Caco-2 (cell line): ENCODE measurements at regions not wholly inside any gene's neighbourhood (a gene's known extent, or its start where the extent isn't known, plus 50 kb on each side); places are given as distances from the start of the nearest gene placed in this dataset.

ENCODE experiments used
- BruUV-seq: library from RNA; stranded (reverse); fragments of 400-500 nt; replicated peaks from 2 replicates; lab custom pipeline; 2021; lab: Mats Ljungman, UMichigan
- CTCF ChIA-PET: fragments of 300-600 bp; sonication (Branson Sonifier 250); formaldehyde crosslinking; loops from one replicate; lab custom pipeline; 2022; ENCODE audit warnings: antibody characterized with exemption; lab: Charles Lee
- POLR2A ChIA-PET: fragments of 300-600 bp; sonication (Branson Sonifier 250); formaldehyde crosslinking; loops from one replicate; lab custom pipeline; 2022; ENCODE audit warnings: antibody characterized with exemption; lab: Charles Lee
- DNase-seq, 2 experiments: peaks; one replicate each; pipeline versions ENCODE4 v3.0.0 to v3.0.0-alpha.2; 2020 to 2022
- H3K27me3 ChIP-seq: replicated peaks from 2 replicates; pipeline ENCODE4 v1.6.0; 2011; ENCODE audit warnings: low read length; ENCODE audit not compliant: control insufficient read depth, insufficient read depth
- H3K36me3 ChIP-seq: 2 replicates; pipeline ENCODE4 v1.5.1; 2011; ENCODE audit warnings: low read length; ENCODE audit not compliant: control insufficient read depth, insufficient read depth
- H3K4me1 ChIP-seq: fragments of 250-450 bp; sonication (Bioruptor Pico); 2 replicates; pipeline ENCODE4 v1.5.1; 2020; ENCODE audit warnings: mild to moderate bottlenecking
- H3K4me3 ChIP-seq: 2 replicates; pipeline ENCODE4 v1.5.1; 2011; ENCODE audit warnings: low read depth, mild to moderate bottlenecking, control low read depth, low read length
- H3K9me3 ChIP-seq: fragments of 250-450 bp; sonication (Bioruptor Pico); 2 replicates; pipeline ENCODE4 v1.5.1; 2020; ENCODE audit warnings: mild to moderate bottlenecking, moderate library complexity
- H3K27ac Mint-ChIP-seq: one replicate; pipeline ENCODE4 v1.8.0; 2022; ENCODE audit warnings: mixed read lengths; ENCODE audit not compliant: unreplicated experiment
- H3K27me3 Mint-ChIP-seq: one replicate; pipeline ENCODE4 v1.8.0; 2022; ENCODE audit warnings: mixed read lengths; ENCODE audit not compliant: insufficient read depth, unreplicated experiment
- H3K36me3 Mint-ChIP-seq: one replicate; pipeline ENCODE4 v1.8.0; 2022; ENCODE audit warnings: mild to moderate bottlenecking, mixed read lengths; ENCODE audit not compliant: insufficient read depth, unreplicated experiment
- H3K4me1 Mint-ChIP-seq: one replicate; pipeline ENCODE4 v1.8.0; 2022; ENCODE audit warnings: low read depth, mixed read lengths; ENCODE audit not compliant: unreplicated experiment
- H3K4me3 Mint-ChIP-seq: one replicate; pipeline ENCODE4 v1.8.0; 2022; ENCODE audit warnings: mild to moderate bottlenecking, moderate library complexity, mixed read lengths; ENCODE audit not compliant: unreplicated experiment
- H3K9me3 Mint-ChIP-seq: one replicate; pipeline ENCODE4 v1.8.0; 2022; ENCODE audit warnings: mixed read lengths; ENCODE audit not compliant: unreplicated experiment
- CTCF ChIP-seq, 2 experiments: fragments of 200-600 bp in 1 of 2; IDR thresholded peaks; 1 replicate in 1 of 2; 2 replicates in 1 of 2; pipeline versions ENCODE4 v1.5.1 to v1.8.0; 2011 to 2022; ENCODE audit warnings: antibody characterized with exemption in 1 of 2, control low read depth in 1 of 2, inconsistent platforms in 1 of 2, low read depth in 1 of 2, low read length in 1 of 2, mild to moderate bottlenecking in 1 of 2, moderate library complexity in 1 of 2; ENCODE audit not compliant: insufficient read depth in 1 of 2, severe bottlenecking in 1 of 2, unreplicated experiment in 1 of 2
- intact Hi-C: fragments of 100-400 bp; cut with micrococcal nuclease; formaldehyde crosslinking; loops from one replicate; pipeline ENCODE4 v1.10.0; 2022; ENCODE audit not compliant: unreplicated experiment

GRCh38 chr6:109311471-109311870, 70.8 kb downstream of the CD164 start:
- Histone ChIP-seq H3K9me3 (no peaks in the 10 kb centered on the region), H3K4me3 (no peak overlapping the region), H3K36me3 (no peaks in the 10 kb centered on the region), H3K4me1 (peaks cover 14% of the 10 kb centered on the region; the same call in 1 of the 2 replicates), H3K27me3 (no peaks in the 10 kb centered on the region)
- Mint-ChIP-seq H3K27ac (no peak overlapping the region), H3K27me3 (no peaks in the 10 kb centered on the region), H3K9me3 (no peaks in the 10 kb centered on the region), H3K4me1 (no peaks in the 10 kb centered on the region), H3K36me3 (no peaks in the 10 kb centered on the region), H3K4me3 (no peak overlapping the region)
- no TSS peak for BruUV-seq
- no peak for TF ChIP-seq CTCF (IDR thresholded peaks at IDR 0.05; ENCODE audit: insufficient read depth in 1 of 2, low read depth in 1 of 2, low read length in 1 of 2, severe bottlenecking in 1 of 2, unreplicated experiment in 1 of 2)
- ChIA-PET CTCF (no interaction called here), POLR2A (no interaction called here)
- no peak for DNase-seq
- intact Hi-C loops, result no loop called here

- Histone ChIP-seq H3K27me3 (no peaks in the 10 kb centered on the region), H3K4me3 (no peak overlapping the region), H3K4me1 (peaks cover 14% of the 10 kb centered on the region; the same call in 1 of the 2 replicates), H3K9me3 (no peaks in the 10 kb centered on the region), H3K36me3 (no peaks in the 10 kb centered on the region)
- Mint-ChIP-seq H3K4me1 (peaks cover 1% of the 10 kb centered on the region), H3K27ac (no peak overlapping the region), H3K9me3 (no peaks in the 10 kb centered on the region), H3K36me3 (no peaks in the 10 kb centered on the region), H3K4me3 (no peak overlapping the region), H3K27me3 (no peaks in the 10 kb centered on the region)
- no peak for DNase-seq
- no TSS peak for BruUV-seq
- ChIA-PET POLR2A (no interaction called here), CTCF (no interaction called here)
- no peak for TF ChIP-seq CTCF (IDR thresholded peaks at IDR 0.05; ENCODE audit: insufficient read depth in 1 of 2, low read depth in 1 of 2, low read length in 1 of 2, severe bottlenecking in 1 of 2, unreplicated experiment in 1 of 2)
- intact Hi-C loops, result loop anchor here (5.0 kb wide), 1 partner anchor 72 kb away; the partner anchor contains the start of gene CD164
These were observed 72.3 kb downstream of the CD164 start for GRCh38 chr6:109309917-109310316.

GRCh38 chr6:109308018-109308492, 74.2 kb downstream of the CD164 start:
- H3K9me3 ChIP-seq, result no peaks in the 10 kb centered on the region
- Mint-ChIP-seq H3K27me3 (no peaks in the 10 kb centered on the region), H3K27ac (no peak overlapping the region), H3K36me3 (no peaks in the 10 kb centered on the region), H3K4me3 (no peak overlapping the region), H3K4me1 (peaks cover 11% of the 10 kb centered on the region), H3K9me3 (no peaks in the 10 kb centered on the region)
- peak; percentile 67 to 81 for DNase-seq
- no TSS peak for BruUV-seq
- peaks cover 17% of the 10 kb centered on the region for H3K4me1 ChIP-seq
- H3K36me3 ChIP-seq, result no peaks in the 10 kb centered on the region
- ChIA-PET POLR2A (no interaction called here), CTCF (no interaction called here)
- intact Hi-C loops, result loop anchor here (1.0 to 5.0 kb wide), 2 partner anchors 10 to 74 kb away; partner anchors contain the start of gene CD164
- H3K27me3 ChIP-seq, result no peaks in the 10 kb centered on the region
- no peak overlapping the region for H3K4me3 ChIP-seq
- no peak for TF ChIP-seq CTCF (IDR thresholded peaks at IDR 0.05; ENCODE audit: insufficient read depth in 1 of 2, low read depth in 1 of 2, low read length in 1 of 2, severe bottlenecking in 1 of 2, unreplicated experiment in 1 of 2)
